ENCODE measurements at regions not wholly inside any gene's neighbourhood (a gene's known extent, or its start where the extent isn't known, plus 50 kb on each side); places are given as distances from the start of the nearest gene placed in this dataset.

DNA sequence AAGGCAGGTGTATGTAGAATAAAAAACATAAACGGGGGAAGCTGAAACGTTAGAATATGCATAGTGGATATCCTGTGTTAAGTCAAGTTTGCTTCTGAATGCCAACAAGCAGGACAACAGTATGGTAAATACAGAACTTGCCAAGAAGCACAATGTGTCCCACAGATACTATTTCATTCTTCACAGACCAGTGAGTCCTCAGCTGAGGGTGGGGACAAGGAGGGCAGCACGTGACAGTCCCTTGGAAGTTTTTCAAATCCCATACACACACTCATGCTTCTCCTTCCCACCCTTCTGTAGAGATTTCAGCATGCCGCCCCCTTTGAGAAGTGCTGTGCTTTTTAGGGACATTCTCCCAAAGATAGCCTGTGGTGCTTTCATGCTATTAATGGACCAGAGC, 268.5 kb upstream of the ECI2 start:
- Histone ChIP-seq H3K9me3 (no peaks in the 10 kb centered on the region), H3K27me3 (no peaks in the 10 kb centered on the region), H3K36me3 (no peaks in the 10 kb centered on the region), H3K4me3 (ENCODE audit: low read depth in 1 of 2, low read length in 1 of 2) (no peak overlapping the region), H3K27ac (no peak overlapping the region), H3K4me1 (ENCODE audit: control insufficient read depth in 1 of 2, insufficient read depth in 1 of 2, low read depth in 1 of 2, low read length in 1 of 2) (peaks cover 0 to 5% of the 10 kb centered on the region in 2 experiments)
- TF ChIP-seq, protein P1, sequence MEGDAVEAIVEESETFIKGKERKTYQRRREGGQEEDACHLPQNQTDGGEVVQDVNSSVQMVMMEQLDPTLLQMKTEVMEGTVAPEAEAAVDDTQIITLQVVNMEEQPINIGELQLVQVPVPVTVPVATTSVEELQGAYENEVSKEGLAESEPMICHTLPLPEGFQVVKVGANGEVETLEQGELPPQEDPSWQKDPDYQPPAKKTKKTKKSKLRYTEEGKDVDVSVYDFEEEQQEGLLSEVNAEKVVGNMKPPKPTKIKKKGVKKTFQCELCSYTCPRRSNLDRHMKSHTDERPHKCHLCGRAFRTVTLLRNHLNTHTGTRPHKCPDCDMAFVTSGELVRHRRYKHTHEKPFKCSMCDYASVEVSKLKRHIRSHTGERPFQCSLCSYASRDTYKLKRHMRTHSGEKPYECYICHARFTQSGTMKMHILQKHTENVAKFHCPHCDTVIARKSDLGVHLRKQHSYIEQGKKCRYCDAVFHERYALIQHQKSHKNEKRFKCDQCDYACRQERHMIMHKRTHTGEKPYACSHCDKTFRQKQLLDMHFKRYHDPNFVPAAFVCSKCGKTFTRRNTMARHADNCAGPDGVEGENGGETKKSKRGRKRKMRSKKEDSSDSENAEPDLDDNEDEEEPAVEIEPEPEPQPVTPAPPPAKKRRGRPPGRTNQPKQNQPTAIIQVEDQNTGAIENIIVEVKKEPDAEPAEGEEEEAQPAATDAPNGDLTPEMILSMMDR (IDR thresholded peaks at IDR 0.05), result no peak

DNA sequence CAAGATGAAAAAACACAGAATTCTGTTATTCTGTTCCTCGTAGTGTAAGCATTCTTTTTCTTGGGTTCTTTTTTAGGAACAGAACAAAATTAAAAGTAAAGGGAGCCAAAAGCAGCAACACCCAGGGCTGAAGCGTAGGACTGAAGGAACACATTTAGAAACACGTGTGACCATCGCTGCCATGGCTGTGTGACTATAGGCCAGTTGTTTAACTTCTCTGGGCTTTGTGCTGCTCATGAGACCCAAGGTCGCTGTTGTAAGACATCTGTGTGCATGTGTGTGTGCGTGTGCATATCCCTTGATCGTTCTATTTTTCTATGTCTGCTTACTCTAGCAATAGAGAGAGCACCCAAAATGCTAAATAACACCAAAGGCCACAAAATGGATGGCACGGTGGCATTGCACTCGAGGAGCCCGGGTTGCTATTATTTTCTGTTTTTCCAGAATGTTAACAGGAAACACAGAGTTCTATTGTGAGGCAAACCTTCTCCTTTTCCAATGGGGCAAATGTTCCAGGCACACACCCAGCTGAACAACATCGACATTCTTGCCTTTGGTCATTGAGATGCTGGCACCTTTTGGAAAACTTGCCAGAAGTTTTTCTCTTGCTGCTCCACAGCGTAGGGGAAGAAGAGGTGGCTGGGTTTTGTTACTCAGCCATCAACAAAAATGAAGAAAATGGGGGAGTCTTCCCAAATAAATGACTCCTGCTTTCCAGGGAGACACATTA, 267.8 kb upstream of the ECI2 start:
- Histone ChIP-seq H3K36me3 (no peaks in the 10 kb centered on the region), H3K27ac (no peak overlapping the region), H3K9me3 (no peaks in the 10 kb centered on the region), H3K4me3 (ENCODE audit: low read depth in 1 of 2, low read length in 1 of 2) (no peak overlapping the region), H3K4me1 (ENCODE audit: control insufficient read depth in 1 of 2, insufficient read depth in 1 of 2, low read depth in 1 of 2, low read length in 1 of 2) (peaks cover 0 to 5% of the 10 kb centered on the region in 2 experiments), H3K27me3 (no peaks in the 10 kb centered on the region)
- TF ChIP-seq, protein P1 (IDR thresholded peaks at IDR 0.05), result no peak

DNA sequence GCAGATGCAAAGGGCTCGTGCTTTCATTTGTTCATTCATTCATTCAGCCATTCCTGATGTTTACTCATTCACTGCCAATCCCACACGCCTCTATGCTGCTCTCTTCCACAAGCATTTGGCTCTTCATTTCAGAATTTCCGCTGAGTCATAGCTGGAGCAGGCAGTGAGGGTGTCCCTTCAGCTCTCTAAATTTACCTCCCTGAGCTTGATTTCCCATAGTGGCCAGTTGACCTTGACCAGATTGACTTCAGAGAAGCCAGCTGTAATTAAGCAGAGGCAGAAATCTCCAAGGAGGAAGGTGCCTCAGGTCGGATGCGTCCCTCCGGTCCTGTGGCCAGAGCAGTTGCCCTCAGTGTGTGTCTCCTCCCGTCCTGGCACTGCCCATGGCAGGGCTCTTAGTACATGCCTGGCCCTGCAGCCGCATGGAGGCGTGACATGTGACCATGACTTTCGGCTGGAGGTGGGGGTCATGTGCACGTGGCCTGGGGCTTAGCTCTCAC, 267.2 kb upstream of the ECI2 start:
- H3K4me1 ChIP-seq (ENCODE audit: control insufficient read depth in 1 of 2, insufficient read depth in 1 of 2, low read depth in 1 of 2, low read length in 1 of 2), result peaks cover 0 to 1% of the 10 kb centered on the region in 2 experiments
- TF ChIP-seq, protein P1 (IDR thresholded peaks at IDR 0.05), result no peak
- H3K27ac ChIP-seq, result no peak overlapping the region
- H3K36me3 ChIP-seq, result no peaks in the 10 kb centered on the region
- no peaks in the 10 kb centered on the region for H3K27me3 ChIP-seq
- no peaks in the 10 kb centered on the region for H3K9me3 ChIP-seq
- no peak overlapping the region for H3K4me3 ChIP-seq (ENCODE audit: low read depth in 1 of 2, low read length in 1 of 2)

DNA sequence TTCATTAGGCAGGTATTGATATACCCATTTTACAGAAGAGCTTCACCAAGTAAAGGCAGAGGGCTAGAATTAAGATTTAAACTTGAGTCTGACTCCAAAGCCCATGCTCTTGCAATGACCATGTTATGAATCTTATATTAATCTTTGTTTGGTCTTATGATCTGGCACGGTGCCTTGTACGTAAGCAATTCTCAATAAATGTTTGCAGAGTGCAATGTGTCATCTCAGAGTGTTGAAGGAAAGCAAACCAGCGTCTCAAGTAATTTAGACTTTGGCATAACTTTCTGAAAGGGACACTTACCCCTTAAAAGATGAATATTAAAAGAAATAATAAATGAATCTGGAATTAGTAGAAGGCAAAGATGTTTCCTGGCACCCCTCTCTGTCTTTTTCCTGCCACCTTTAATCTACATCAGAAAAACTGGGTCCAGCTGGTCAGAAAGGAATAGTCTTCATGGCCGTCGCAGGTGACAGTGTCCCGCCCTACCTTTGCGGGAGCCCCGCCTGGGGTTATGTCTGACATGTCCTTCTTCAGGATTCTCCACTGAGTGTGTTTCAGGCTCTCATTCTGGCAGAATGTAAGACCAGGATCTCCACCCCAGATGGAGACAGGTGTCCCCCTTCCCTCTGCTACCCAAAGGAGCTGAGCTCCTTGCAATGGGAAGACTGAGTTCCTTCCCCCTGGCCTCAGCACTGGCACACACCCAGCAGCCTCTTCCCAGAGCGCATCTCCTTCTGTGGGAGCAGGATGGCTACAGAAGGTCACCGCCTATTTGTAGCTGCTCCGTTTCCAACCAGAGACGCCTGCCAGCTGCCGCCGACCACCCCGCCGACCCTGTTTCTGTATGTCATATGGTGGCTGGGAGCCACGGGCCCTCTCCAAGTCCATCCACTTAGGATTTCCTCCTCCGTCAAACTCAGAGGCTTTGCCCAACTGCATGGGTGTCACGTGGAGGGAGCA, 266.3 kb upstream of the ECI2 start:
- Histone ChIP-seq H3K4me3 (ENCODE audit: low read depth in 1 of 2, low read length in 1 of 2) (no peak overlapping the region), H3K27ac (no peak overlapping the region), H3K9me3 (no peaks in the 10 kb centered on the region), H3K36me3 (no peaks in the 10 kb centered on the region), H3K27me3 (no peaks in the 10 kb centered on the region), H3K4me1 (ENCODE audit: control insufficient read depth in 1 of 2, insufficient read depth in 1 of 2, low read depth in 1 of 2, low read length in 1 of 2) (no peaks in the 10 kb centered on the region)
- TF ChIP-seq, protein P1 (IDR thresholded peaks at IDR 0.05), result no peak

DNA sequence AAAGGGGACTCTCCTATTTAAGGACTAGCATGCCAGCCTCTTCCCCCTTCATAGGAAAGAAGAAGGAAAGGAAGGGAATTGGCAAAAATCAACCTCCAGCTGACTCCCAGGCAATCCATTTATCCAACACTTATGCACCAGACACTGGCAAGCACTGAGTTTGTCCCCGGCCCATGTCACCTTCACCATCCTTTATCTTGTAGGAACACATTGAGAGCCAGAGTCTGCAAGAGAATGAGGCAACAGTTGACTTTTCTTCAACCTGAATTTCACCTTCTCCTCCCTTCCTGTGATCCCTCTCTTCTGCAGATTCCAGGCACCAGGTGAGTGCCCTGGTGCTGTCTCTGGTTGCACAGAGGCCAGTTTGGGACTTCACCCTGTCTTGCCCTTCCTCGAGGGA, 264.3 kb upstream of the ECI2 start:
- Histone ChIP-seq H3K9me3 (no peaks in the 10 kb centered on the region), H3K4me3 (ENCODE audit: low read depth in 1 of 2, low read length in 1 of 2) (no peak overlapping the region), H3K36me3 (no peaks in the 10 kb centered on the region), H3K4me1 (ENCODE audit: control insufficient read depth in 1 of 2, insufficient read depth in 1 of 2, low read depth in 1 of 2, low read length in 1 of 2) (no peaks in the 10 kb centered on the region), H3K27ac (no peak overlapping the region), H3K27me3 (no peaks in the 10 kb centered on the region)
- TF ChIP-seq, protein P1 (IDR thresholded peaks at IDR 0.05), result no peak
